NOMO-1 (cell line): ENCODE measurements at regions not wholly inside any gene's neighbourhood (a gene's known extent, or its start where the extent isn't known, plus 50 kb on each side); places are given as distances from the start of the nearest gene placed in this dataset.

Experiments
- DNase-seq, 2 experiments: peaks; one replicate each; lab custom pipeline; 2025; ENCODE audit not compliant: unreplicated experiment in 2 of 2; lab: John Stamatoyannopoulos, UW

DNA sequence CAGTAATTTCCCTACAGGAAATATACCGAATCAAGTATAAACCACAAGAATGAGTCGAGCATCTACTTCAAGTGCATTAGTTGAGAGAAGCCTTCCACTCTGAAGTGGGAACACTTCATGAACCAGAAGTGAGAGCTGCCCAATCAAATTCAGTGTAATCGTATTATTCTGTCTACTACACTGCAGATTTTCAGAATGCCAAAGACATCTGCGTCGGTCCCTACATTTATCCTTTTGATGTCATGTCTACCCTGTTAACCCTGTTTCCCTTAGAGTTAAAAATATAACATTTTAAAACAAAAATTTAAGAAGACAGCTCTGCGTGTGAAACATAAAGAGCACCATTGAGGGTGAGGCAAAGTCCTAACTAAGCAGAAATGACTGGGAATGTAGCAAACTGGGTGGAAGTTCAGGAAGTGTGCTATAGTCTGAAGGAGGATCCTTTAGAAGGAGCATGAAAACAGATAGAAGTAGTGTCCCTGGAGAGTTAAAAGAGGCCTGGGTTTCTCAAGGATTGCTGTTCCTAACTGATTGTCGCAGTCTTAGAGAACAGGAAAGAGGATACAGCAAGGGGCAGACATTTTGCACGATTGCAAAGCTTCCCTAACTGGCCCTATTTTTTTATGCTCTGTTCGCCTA, 291.2 kb downstream of the PTPRC start:
- peak; percentile 35 to 81 for DNase-seq

DNA sequence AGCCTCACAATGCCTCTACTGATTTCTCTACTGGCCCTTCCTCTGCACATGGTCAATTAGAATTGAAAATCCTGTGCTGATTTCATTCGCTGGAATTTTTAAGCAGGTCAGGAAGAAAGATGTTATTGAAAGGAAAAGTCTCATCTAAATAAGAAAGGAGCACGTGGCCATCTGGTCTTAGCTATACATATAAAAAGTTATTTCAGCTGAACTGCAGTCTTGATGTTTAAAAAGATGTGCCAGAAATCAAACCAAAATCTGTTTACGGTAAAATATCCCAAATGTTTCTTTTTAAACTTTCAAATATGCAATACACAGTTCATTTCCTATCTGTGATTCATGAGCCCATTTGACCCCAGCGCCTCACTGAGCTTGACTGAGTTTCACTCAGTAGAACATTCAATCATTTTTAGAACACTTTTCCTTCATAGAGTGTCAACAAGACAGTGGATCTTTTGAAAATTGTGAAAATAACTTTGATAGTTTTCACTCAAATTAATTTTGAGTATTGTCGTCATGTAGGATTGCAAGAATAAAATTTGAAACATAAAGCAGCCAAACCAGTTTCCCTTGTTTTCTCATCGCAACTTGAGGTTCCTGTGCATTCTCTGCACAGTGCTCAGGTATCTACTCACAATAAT, 293.6 kb downstream of the PTPRC start:
- no peak for DNase-seq

DNA sequence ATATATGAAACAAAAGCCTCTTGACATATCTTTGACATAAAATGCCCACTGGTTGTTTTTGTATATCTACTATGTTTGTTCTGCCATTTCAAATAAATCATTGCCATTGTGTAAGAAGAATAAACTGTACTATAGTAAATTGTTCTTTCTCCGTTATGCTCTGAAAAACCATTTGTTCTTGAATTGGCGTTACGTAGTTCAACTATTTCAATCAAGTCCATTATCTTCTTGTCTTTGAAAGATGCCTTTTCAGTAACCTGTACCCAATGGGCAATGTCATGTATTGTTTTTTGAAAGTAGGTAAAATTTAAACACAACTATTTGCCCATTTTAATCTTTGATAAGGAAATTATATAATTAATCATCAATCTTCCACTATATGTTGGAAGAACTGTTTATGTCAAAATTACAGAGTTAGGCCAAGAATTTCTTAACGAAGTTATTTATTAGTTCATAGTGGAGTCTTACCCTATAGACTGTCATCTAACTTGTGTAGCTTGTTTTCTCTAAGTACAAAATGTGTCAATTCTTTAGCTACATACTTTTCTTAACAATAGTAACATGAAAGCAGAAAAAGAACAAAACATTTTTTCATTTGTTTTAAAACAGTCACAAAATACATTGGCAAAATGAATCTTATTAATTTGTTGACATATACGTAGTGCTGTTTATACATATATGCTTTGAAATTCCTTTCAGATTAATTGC, 294.8 kb downstream of the PTPRC start:
- no peak for DNase-seq

DNA sequence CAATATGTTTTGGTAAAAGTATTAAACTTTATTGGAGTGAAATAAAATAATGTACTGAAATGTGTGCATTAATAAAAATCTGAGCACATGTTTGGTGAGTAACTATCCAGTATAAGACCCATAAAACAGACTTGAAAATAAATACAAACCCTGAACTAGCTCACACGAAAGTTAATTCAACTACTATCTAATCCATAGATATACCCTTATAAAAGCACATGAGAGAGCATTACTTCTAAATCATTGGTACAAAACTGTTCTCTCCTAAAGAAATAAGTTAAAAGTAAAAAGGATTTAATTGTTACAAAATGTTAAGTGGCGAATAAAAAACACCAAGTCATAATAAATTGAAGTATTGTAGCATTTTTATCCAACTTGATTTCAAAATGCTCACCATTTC, 295.6 kb downstream of the PTPRC start:
- DNase-seq: no peak

DNA sequence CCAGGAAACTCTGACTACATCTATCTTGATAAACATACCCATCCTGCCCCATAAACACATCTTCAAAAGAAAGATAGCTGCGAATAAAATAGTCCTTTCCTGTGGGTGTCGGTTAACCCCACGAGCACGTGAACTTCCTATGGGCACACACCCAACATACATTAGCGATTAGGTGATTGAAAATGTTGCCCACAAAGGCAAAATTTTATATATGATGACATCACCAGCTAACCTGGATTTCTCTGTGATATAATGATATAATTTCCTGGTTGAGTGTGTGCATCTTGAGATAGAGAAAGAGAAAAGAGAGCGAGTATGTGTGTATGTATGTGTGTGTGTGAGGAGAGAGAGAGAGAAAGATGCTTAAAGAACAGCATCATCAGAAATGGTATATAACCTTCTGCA, 296.1 kb downstream of the PTPRC start:
- peak in 1 of 2 experiments; percentile 43 for DNase-seq

DNA sequence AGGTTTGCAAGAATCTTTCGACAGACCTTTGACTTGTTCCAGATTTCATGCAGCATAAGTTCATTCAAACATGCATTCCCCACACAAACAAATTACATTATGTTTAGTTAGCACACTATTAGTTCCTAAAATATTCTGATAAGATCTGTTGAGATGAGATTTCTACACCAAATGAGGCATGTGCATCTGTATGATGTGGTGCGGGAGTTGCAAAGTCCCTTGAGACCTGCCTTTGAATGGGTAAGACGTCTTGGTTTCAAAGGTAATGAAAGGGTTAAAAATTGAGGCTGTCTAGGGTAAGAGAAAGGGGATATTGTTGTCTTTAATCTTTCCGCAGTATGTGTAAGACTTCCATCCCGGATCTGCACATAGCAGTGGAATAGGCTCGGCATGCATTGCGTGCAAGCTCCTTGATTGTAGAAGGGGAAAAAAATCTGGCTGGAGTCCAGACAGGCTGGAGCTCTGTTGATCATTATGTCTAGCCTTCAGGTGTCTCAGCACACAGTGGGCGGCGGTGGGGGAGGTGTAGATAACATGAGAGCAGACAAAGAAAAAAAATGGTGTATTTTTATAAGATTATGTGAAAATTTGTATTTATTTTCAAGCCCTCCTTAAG, 296.6 kb downstream of the PTPRC start:
- DNase-seq: peak; percentile 21 to 44

DNA sequence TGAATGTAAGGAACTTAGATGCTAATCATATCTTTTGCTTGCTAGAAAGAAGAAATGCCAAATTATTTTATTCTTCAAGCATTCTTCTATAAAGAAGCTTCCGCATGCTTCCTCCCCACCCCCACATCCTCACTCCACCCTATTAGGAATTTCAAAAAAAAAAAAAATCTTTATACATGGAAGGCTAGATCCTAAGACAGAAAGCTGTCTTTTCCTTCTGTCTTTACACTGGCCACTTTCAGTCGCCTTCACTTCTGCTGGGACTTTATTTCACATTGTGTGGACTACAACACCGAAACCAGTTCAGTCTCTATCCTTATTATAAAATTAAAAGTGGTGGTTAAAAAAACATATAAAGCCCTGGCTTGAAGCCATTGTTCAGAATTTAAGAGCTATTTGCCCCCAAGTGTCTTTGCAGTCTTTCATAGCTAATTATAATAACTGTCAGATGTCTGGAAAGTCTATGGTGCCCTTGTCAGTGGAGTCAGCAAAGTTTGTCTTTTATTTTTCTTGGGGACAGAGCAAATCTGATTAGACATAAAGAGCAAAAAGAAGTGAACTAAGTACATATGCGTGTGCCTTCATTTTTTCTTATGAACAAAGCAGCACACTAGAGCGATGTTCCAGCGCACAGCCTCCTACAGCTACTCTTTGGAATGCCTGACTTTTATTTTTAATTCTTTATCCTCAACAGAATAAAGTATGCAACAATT, 297.7 kb downstream of the PTPRC start:
- peak in 1 of 2 experiments; percentile 16 for DNase-seq

DNA sequence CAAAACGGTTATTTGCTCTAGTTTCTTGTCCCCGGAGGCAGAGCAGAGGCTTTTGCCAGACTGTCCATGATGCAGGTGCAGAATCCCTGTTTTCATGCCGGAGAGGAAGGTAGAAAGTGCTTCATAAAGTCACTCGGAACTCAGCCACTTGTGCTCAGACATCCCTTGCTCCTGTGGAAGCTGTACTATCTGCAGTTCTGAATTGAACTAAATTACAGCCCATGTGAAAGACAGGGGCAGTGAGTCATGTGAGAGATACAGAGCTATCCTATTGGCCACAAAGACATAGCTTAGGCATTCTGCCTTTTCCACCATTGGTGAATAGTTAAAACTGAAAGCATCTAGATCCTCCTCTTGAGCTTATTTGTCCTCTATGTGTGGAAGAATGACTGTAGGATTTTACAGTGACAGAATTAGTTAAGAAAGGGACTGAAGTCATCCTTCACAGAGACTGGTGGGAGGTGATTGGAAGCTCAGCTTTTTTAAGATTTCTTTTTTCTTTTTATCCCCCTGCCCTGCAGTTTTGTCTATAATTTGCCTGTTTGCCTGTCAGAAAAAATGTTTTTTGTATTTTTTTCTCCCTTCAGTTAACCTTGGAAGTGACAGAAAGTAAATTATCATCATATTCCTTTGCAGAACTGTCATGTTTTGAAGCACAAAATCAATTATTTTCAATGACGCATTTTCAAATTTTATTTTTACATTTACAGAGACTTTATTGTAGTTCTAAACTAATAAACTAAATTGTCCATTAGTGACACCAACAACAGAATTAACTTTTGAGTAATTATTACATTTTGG, 298.6 kb downstream of the PTPRC start:
- peak; percentile 64 to 91 for DNase-seq

DNA sequence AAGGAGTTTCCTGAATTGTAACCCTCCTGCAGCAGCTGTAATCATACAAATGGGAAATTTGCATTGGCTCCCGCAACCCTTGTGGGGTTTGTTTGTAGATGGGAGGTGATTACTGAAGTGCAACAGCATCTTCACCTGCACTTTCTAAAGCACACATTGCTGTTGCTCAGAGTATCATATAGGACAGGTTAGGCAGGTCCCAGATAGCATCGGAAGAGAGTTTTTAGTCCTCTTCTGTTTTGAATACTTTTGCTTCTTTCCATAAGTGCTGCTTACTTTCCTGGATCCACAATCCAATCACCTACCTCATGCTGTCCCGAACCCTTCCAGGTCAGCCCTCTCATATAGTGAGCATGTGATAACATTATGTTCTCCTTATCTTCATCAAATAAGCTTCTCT, 300.4 kb downstream of the PTPRC start:
- DNase-seq: no peak

DNA sequence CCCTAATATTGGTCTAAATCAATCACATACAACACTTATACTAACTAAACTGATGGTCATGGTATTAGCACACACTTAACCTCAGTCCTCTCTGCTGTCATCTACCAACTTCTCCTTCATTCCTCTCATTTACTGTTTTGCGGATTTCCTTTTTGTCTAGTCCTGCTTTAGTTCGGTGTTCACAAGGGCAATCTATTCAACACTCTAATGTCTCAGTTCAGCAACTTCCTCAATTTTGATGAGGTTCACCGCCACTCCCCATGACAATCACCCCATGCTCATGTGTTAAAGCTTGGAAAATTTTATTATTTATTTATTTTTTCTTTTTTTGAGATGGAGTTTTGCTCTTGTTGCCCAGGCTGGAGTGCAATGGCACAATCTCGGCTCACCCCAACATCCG, 301.1 kb downstream of the PTPRC start:
- peak; percentile 67 to 89 for DNase-seq

DNA sequence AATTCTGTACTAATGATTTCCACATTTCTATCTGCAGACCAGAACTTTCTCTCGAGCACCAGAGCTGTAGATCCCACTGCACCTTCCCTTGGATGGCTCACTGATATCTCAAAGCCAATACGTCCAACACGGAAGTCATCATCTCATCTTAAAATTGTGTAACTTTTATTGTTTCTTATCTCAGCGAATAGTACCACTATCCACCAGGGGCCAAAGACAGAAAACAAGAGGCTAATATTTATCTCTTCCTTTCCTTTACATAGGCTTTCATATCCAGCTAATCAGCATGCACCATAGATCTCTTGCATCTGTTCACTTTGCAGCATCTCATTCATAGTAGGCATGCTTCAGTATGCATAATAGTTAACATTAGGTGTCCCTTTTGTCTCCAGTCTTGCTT, 303.6 kb downstream of the PTPRC start:
- no peak for DNase-seq

DNA sequence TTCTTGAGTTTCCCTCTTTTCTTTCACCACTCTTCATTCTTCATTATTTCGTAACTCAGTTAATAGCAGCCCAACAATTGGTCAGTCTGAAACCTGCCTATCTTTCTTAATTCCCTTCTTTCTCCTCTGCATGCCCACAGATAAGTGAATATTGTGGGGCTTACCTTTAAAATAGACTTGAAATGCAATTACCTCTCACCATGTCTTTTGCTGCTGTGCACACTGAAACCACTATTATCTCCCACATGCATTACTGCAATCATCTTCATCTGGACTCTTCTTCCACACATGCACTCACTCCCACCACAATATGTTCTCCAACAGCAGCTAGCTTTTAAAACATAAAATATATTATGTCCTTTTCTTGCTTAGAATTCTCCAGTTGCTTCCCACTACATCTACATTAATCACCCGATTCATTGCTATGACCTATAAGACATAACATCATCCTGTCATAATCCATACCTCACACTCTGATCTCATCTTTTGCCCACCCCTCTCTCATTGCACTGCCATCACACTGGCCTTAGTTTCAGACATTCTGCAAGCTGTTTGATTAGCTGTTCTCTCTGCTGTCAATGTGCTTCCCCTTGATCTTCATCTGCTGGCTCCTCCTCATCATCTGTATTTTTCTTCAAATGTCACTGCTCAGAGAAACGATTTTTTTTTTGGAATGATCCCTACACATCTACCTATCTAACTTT, 304.8 kb downstream of the PTPRC start:
- DNase-seq: no peak

DNA sequence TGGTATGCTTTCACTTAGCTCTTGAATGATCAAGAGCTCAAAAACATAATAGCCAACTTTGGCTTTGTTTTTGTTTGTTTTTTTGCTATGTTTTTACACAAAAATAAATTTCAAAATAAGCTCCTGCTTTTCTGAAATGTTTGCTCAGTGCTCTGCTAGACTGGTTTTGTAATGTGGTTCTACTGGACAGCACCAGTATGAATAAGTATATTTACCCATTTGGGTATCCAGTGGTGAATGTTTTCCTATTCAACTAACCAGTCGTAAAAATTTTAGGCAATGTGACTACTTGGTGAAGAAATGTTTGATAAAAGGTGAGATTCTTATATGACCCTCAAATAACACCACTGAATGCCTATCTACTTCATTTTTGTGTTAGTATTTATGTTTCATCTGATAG, 308.6 kb downstream of the PTPRC start:
- DNase-seq: no peak

DNA sequence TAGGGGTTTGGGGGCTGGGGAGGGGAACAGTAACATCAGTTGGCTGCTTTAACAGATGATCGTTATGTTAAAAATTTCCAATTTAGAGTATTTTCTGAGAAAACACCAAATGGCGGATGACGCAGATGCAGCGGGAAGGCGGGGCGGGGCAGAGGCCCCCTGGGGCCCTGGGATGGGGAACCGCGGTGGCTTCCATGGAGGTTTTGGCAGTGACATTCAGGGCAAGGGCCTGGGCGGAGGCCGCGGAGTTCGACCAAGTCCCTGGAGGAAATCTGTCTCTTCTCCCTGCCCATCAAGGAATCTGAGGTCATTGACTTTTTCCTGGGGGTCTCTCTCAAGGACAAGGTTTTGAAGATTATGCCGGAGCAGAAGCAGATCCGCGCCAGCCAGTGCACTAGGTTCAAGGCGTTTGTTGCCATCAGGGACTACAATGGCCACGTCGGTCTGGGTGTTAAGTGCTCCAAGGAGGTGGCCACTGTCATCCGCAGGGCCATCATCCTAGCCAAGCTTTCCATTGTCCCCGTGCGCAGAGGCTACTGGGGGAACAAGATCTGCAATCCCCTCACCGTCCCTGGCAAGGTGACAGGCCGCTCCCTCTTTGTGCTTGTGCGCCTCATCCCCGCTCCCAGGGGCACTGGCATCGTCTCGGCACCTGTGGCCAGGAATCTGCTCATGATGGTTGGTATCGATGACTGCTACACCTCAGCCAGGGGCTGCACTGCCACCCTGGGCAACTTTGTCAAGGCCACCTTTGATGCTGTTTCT, 310.2 kb downstream of the PTPRC start:
- no peak for DNase-seq

DNA sequence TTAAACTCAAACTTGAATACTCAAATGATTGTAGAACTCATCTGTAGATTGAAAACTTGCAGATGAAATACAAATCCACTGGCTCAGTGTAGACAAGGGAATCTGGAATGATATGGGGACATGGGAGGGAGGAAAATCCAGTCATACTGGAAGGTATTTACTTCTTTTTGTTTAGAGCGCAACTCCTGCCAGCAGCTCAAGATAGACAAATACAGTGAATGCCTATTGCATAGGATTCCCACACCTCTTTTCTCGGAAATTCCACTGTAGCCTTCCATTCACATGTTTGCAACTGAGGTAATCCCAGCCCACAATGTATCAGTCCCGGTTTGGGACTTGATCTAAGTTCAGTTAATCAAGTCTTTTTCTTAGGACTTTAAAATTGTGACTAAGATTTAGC, 311.2 kb downstream of the PTPRC start:
- no peak for DNase-seq

DNA sequence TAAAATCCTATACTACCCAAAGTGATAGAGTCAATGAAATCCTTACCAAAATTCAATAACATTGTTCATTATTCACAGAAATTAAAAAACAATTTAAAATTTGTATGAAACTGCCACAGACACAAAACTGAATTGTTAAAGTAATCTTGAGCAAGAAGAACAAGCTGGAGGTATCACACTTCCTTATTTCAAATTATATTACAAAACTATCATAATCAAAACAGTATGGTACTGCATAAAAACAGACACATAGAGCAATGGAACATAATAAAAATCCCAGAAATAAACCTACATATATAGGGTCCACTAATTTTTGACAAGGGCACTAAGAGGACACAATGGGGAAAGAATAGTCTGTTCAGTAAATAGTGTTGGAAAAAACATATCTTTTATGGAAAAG, 316.2 kb downstream of the PTPRC start:
- no peak for DNase-seq

DNA sequence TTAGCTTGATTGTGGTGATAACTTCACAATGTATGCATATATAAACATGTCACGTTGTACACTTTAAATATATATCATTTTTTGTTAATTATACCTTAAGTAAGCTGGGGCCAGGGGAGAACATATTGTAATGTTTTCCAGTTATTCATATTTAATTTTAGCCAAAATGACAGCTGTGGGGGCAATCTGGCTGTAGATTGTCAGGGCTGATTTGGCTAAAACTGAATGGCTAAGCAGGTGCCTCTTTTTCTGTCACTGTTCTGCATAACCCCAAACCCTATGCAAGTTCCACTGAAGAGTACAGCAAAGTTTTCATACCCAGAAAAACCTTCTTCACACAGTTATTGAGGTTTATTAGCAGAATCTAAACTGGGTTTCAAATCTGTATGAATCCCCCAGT, 318.2 kb downstream of the PTPRC start:
- DNase-seq: no peak

DNA sequence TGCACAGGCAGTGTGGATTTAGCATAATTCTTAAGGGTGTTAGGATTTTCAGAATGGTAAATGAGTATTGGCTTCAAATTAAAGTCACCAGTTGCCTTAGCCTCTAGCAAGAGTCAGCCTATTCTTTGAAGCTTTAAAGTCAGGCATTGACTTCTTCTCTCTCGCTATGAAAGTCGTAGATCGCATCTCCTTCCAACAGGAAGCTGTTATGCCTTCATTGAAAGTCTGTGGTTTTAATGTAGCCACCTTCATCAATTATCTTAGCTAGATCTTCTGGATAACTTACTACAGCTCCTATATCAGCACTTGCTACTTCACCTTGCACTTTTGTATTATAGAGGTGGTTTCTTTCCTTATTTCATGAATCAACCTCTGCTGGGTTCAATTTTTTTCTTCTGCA, 320.2 kb downstream of the PTPRC start:
- no peak for DNase-seq

DNA sequence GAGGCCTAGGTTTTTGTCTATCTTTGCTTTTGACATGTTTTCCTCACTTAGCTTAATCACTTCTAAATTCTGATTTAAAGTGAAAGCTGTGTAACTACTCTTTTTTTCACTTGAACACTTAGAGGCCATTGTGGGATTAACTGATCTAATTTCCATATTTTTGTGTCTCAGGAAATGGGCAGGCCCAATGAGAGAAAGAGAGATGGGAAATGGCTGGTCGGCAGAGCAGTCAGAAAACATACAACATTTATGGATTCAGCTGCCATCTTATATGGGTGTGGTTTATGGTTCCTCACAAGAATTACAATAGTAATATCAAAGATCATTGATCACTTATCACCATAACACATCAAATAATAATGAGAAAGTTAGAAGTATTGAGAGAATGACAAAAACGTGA, 320.8 kb downstream of the PTPRC start:
- DNase-seq: no peak
